HG02884 (cell line): ENCODE measurements at regions not wholly inside any gene's neighbourhood (a gene's known extent, or its start where the extent isn't known, plus 50 kb on each side); places are given as distances from the start of the nearest gene placed in this dataset.
"Not testable (repeated sequence)": the region's sequence is repeated elsewhere in the genome, so short reads cannot be mapped to it uniquely, and the experiment has no call there.

Experiments used
- ATAC-seq: cut with Tn5 transposase; IDR thresholded peaks from one replicate; pipeline ENCODE4 v1.9.1; 2021; ENCODE audit warnings: mild to moderate bottlenecking, moderate library complexity; ENCODE audit not compliant: unreplicated experiment

- ATAC-seq = peak; percentile 87
These were observed 119.9 kb upstream of the TMEM45B start for GRCh38 chr11:129695571-129696308.

GRCh38 chr11:129696309-129696989 lies 119.2 kb upstream of the TMEM45B start:
- no peak for ATAC-seq

- ATAC-seq = no peak
These were observed 117.4 kb upstream of the TMEM45B start for GRCh38 chr11:129698212-129698611.

- no peak for ATAC-seq
These were observed 115.8 kb upstream of the TMEM45B start for GRCh38 chr11:129699711-129700304.

- no peak for ATAC-seq
These were observed 114.9 kb upstream of the TMEM45B start for GRCh38 chr11:129700701-129701100.

- ATAC-seq = no peak
These were observed 113.9 kb upstream of the TMEM45B start for GRCh38 chr11:129701706-129702105.

GRCh38 chr11:129702410-129703398 lies 112.9 kb upstream of the TMEM45B start:
- no peak for ATAC-seq

GRCh38 chr11:129703846-129704245 lies 111.8 kb upstream of the TMEM45B start:
- ATAC-seq = no peak

GRCh38 chr11:129704831-129705230 lies 110.8 kb upstream of the TMEM45B start:
- ATAC-seq = no peak

- no peak for ATAC-seq
These were observed 110.3 kb upstream of the TMEM45B start for GRCh38 chr11:129705341-129705740.

GRCh38 chr11:129705933-129706332 lies 109.7 kb upstream of the TMEM45B start:
- no peak for ATAC-seq

GRCh38 chr11:129709801-129710398 lies 105.7 kb upstream of the TMEM45B start:
- no peak for ATAC-seq

GRCh38 chr11:129710423-129710822 lies 105.2 kb upstream of the TMEM45B start:
- ATAC-seq = no peak

- no peak for ATAC-seq
These were observed 103.9 kb upstream of the TMEM45B start for GRCh38 chr11:129711760-129712159.

GRCh38 chr11:129712486-129713240 lies 103.0 kb upstream of the TMEM45B start:
- ATAC-seq = not testable (repeated sequence)

- ATAC-seq = no peak
These were observed 96.6 kb upstream of the TMEM45B start for GRCh38 chr11:129719037-129719436.

- ATAC-seq = no peak
These were observed 95.5 kb upstream of the TMEM45B start for GRCh38 chr11:129720156-129720555.

- ATAC-seq = no peak
These were observed 94.7 kb upstream of the TMEM45B start for GRCh38 chr11:129720994-129721393.

- ATAC-seq = no peak
These were observed 94.0 kb upstream of the TMEM45B start for GRCh38 chr11:129721685-129722084.

GRCh38 chr11:129722529-129722928 lies 93.1 kb upstream of the TMEM45B start:
- ATAC-seq = no peak
